LNCaP clone FGC (cell line): ENCODE measurements at regions not wholly inside any gene's neighbourhood (a gene's known extent, or its start where the extent isn't known, plus 50 kb on each side); places are given as distances from the start of the nearest gene placed in this dataset.

Experiments
- DNase-seq: peaks from one replicate; pipeline ENCODE4 v3.0.0-alpha.2; 2011; ENCODE audit warnings: low read depth
- H3K4me3 ChIP-seq: 2 replicates; pipeline ENCODE4 v1.5.1; 2011; ENCODE audit warnings: mild to moderate bottlenecking, low read depth, low read length, control low read depth
- TF ChIP-seq, protein P1 (sequence below): IDR thresholded peaks from 2 replicates; pipeline ENCODE4 v1.5.1; 2012; ENCODE audit warnings: mild to moderate bottlenecking; ENCODE audit not compliant: control insufficient read depth, insufficient read depth; ENCODE audit errors: extremely low read depth

DNA sequence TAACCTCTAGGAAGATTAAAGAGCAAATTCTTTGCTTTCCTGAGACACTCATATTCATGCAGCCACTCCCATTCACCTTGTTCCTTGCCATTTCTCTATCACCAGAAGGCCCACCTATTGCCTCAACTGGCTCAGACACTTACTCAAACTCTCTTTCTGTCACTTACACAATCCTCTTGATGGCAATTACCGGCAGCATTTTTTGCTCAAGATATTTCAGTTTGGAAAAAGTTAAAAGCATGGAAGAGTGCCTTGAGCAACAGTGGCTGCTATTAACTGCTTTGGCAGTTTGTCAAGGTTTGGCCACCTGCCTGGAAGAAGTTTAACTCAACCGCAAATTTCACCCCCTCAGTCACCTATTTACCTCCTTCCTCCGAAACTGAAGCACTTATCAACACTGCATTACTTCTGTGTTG, 1104.0 kb upstream of the PIK3C3 start:
- TF ChIP-seq, protein P1, sequence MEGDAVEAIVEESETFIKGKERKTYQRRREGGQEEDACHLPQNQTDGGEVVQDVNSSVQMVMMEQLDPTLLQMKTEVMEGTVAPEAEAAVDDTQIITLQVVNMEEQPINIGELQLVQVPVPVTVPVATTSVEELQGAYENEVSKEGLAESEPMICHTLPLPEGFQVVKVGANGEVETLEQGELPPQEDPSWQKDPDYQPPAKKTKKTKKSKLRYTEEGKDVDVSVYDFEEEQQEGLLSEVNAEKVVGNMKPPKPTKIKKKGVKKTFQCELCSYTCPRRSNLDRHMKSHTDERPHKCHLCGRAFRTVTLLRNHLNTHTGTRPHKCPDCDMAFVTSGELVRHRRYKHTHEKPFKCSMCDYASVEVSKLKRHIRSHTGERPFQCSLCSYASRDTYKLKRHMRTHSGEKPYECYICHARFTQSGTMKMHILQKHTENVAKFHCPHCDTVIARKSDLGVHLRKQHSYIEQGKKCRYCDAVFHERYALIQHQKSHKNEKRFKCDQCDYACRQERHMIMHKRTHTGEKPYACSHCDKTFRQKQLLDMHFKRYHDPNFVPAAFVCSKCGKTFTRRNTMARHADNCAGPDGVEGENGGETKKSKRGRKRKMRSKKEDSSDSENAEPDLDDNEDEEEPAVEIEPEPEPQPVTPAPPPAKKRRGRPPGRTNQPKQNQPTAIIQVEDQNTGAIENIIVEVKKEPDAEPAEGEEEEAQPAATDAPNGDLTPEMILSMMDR: no peak
- H3K4me3 ChIP-seq: no peak overlapping the region
- DNase-seq: peak; percentile 19

DNA sequence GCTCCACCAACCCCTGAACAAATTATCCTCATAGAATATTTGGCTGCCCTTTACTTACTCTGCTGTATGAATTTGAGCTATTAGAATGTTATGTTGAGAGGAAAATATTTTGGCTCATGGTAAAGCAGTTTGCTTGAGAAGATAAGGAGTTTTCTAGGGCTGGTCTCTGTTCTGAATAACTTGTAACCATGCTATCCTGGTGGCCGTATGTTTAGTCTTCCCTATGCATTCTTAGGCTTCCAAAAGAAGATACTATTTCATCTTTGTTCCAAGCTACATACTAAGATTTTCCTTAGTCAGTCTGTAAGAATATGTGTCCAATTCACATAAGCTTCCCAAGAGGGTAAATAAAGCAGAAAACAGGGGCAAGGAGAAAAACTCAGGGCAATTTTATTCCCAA, 1105.1 kb upstream of the PIK3C3 start:
- DNase-seq: no peak
- H3K4me3 ChIP-seq: no peak overlapping the region
- TF ChIP-seq, protein P1: no peak

DNA sequence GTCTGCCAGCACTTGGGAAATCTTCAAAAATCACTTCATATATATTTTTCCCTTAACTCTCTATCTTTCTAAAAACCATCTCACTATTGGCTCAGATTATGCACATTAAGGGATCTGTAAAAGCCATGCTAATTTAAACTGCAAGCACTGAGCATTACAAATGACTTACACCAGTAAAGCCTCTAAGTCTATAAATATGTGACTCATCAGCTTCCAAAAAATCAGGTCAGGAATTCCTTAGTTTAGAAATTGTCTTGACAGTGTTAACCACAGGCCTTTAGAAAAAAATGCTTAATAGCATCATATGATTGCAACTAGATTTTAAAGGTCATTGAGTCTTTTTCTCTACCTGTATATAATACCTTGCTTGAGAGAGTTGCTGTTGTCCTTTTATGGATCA, 1113.6 kb upstream of the PIK3C3 start:
- no peak overlapping the region for H3K4me3 ChIP-seq
- TF ChIP-seq, protein P1: no peak
- no peak for DNase-seq

DNA sequence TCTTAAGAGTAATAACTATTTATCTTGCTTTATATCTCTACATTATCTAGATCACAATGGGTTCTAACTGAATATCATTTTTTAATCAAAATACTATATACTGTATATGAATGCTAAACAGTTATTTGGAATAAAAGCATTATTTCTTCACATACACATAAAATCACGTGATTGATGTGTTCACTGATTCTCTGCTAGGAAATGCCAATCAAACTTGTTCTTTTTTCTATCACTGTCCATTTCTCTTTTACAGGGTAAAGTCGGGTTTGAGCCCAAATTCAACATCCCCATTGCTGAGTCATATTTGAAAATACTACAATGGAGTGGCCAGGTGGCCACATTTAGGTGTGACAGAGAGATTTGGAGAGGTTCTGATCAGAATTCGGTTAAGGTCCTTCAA, 1114.0 kb upstream of the PIK3C3 start:
- TF ChIP-seq, protein P1: no peak
- no peak overlapping the region for H3K4me3 ChIP-seq
- no peak for DNase-seq

DNA sequence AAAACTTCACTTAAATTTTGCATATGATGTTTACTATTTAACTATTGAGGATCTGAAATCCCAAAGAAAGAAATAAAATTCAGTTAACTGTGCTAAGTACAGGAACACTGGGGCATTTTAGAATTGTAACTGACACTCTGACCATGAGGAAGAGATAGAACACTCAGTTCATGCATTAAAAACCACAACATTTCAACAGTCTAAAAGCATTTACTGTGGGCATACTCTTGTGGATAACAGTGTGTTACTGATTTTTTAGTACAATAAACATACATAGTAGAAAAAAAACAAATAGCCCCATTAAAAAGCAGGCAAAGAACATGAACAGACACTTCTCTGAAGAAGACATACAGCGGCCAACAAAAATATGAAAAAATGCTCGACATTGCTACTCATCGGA, 1122.7 kb upstream of the PIK3C3 start:
- no peak for DNase-seq
- TF ChIP-seq, protein P1: no peak
- no peak overlapping the region for H3K4me3 ChIP-seq

DNA sequence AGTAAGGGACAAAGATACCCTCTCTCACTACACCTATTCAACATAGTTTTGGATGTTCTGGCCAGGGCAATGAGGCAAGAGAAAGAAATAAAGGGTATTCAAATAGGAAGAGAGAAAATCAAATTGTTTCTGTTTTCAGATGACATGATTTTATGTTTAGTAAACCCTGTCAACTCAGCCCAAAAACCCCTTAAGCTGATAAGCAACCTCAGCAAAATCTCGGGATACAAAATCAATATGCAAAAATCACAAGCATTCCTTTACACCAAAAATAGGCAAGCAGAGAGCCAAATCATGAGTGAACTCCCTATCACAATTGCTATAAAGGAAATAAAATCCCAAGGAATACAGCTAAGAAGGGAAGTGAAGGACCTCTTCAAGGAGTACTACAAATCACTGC, 1130.7 kb upstream of the PIK3C3 start:
- TF ChIP-seq, protein P1: no peak
- H3K4me3 ChIP-seq: no peak overlapping the region
- DNase-seq: no peak

DNA sequence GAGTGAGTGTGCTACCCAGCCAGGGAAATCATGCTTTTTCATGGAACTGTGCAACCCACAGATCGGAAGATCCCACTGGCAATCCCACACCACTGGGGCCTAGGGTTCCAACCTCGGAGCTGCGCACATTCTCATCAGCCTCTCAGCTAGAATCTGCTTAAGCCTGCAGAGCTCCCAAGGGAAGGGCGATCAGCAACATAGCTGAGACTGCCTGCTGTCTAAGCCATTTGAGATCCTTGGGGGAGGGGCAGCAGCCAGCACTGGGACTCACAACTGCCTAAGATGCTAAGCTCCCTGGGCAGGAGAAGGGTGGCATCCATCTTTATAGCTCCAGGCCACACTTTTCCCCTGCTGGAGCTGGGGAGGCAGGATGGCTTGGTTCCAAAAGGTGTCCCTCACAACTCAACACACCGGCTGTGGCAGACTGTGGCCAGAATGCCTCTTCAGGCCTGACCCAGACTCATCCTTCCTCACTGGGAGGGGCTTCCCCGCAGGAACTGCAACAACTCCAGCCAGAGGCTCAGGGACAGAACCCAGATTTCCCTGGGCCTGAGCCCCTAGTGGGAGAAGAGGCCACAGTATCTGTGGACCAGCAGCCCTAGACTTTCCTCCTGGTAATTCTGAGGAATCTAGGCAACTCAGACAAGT, 1133.3 kb upstream of the PIK3C3 start:
- TF ChIP-seq, protein P1: no peak
- no peak overlapping the region for H3K4me3 ChIP-seq
- DNase-seq: no peak
